HL-60 (cell line): ENCODE measurements at regions not wholly inside any gene's neighbourhood (a gene's known extent, or its start where the extent isn't known, plus 50 kb on each side); places are given as distances from the start of the nearest gene placed in this dataset.

Experiments
- CTCF ChIP-seq: IDR thresholded peaks from one replicate; pipeline ENCODE4 v1.5.1; 2011; ENCODE audit warnings: low read length, control low read depth, inconsistent platforms; ENCODE audit not compliant: insufficient read depth
- GABPA ChIP-seq: IDR thresholded peaks from 2 replicates; pipeline ENCODE4 v1.6.1; 2012; ENCODE audit warnings: low read depth
- POLR2AphosphoS5 ChIP-seq: IDR thresholded peaks from 2 replicates; pipeline ENCODE4 v1.6.1; 2012; ENCODE audit warnings: low read depth
- REST ChIP-seq: IDR thresholded peaks from 2 replicates; pipeline ENCODE4 v1.6.1; 2012; ENCODE audit warnings: low read depth; ENCODE audit not compliant: insufficient replicate concordance

GRCh38 chr11:110034806-110035205, 58.4 kb upstream of the ZC3H12C start:
- no peak for TF ChIP-seq CTCF
- TF ChIP-seq POLR2AphosphoS5 = no peak
- TF ChIP-seq REST = no peak
- no peak for TF ChIP-seq GABPA
